ENCODE measurements at regions not wholly inside any gene's neighbourhood (a gene's known extent, or its start where the extent isn't known, plus 50 kb on each side); places are given as distances from the start of the nearest gene placed in this dataset.
A peak's percentile ranks its signal among the peaks of the same experiment; 100 is the strongest.

DNA sequence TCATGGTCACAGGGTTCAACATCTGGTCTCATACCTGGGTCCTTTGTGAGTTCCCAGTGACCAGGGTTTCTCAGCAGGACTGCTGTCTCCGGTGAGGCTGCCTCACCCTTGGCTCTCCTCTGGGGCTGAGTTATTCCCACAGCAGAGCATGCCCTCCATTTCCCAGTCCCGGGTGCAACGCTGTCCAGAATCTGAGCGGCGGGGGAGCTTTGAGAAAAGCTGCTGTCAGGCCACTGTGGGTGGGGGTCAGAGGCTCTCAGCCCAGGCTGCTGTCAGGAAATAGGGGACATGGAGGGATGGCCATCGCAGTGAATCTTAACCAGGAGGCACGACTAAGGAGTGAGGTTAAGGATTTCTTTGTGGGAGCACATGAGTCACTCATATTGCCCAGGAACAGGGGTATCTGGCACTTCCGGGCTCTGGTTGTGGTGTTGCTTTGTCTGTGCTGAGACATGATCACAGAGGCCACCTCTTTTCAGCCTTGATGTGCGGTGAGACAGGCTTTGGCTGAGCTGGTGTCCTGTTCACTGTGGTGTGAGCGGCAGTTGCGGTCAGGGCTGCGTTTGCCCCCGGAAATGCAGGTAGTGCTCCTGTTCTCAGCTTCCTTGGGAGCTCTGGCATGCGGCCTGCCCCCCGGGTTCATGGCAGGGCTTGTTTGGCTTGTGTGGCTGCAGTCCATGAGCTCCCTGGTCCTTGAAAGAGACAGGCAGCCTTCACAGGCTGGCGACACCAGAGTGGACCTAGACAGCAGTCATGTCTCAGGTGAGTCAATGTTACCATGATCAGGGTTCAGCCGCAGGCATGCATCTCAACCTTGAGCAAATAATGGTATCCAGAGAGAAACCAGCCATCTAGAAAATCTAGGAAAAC is 310.7 kb upstream of the MYT1L start:
- intact Hi-C loops (cut with DNase I) = no loop called here
- Histone ChIP-seq H3K9me3 (no peaks in the 10 kb centered on the region), H3K27me3 (peaks cover 4% of the 10 kb centered on the region), H3K27ac (no peak overlapping the region), H3K36me3 (no peaks in the 10 kb centered on the region), H3K4me3 (no peak overlapping the region), H3K4me1 (no peaks in the 10 kb centered on the region)
- ATAC-seq (no peak), DNase-seq (no peak)
- TF ChIP-seq, protein P1, sequence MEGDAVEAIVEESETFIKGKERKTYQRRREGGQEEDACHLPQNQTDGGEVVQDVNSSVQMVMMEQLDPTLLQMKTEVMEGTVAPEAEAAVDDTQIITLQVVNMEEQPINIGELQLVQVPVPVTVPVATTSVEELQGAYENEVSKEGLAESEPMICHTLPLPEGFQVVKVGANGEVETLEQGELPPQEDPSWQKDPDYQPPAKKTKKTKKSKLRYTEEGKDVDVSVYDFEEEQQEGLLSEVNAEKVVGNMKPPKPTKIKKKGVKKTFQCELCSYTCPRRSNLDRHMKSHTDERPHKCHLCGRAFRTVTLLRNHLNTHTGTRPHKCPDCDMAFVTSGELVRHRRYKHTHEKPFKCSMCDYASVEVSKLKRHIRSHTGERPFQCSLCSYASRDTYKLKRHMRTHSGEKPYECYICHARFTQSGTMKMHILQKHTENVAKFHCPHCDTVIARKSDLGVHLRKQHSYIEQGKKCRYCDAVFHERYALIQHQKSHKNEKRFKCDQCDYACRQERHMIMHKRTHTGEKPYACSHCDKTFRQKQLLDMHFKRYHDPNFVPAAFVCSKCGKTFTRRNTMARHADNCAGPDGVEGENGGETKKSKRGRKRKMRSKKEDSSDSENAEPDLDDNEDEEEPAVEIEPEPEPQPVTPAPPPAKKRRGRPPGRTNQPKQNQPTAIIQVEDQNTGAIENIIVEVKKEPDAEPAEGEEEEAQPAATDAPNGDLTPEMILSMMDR (IDR thresholded peaks at IDR 0.05) = no peak

DNA sequence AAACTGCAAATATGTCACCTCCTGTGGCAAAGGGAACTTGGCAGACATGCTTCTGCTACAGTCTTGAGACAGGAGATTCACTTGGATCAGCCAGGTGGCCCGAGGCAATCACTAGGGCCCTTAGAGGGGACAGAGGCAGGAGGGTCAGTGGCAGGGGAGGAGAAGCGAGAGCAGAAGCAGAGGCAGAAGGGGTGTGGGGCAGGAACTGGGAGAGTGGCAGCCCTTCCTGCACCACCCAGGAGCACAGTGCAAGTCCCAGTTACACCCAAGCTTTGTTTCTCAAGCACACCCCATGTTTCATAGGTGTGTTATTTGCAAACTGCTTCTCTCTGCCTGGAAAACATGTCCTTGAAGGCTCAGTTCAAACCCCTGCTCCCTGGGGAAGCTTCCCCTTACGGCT is 309.7 kb upstream of the MYT1L start:
- Histone ChIP-seq H3K4me1 (no peaks in the 10 kb centered on the region), H3K27ac (no peak overlapping the region), H3K36me3 (no peaks in the 10 kb centered on the region), H3K9me3 (no peaks in the 10 kb centered on the region), H3K27me3 (no peaks in the 10 kb centered on the region), H3K4me3 (no peak overlapping the region)
- DNase-seq (no peak), ATAC-seq (no peak)
- TF ChIP-seq, protein P1 (IDR thresholded peaks at IDR 0.05) = no peak
- intact Hi-C loops (cut with DNase I) = no loop called here

DNA sequence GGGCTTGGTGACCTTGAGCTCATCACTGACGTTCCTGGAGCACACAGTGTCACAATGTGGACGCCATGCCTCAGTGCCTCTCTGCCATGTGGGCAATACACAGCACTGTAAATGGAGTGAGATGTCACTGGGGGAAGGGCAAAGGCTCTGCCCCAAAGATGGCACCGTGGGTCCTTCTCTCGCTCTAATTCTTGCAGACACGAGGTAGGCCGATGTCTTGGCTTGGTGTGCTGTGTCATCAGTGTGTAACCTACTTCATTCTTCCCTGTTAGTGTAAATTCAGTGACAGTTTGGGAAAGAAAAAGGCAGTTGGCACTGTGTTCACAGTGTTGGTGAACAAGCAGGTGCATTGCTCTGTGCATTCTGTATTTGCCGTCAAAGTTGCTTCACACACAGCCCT is 309.3 kb upstream of the MYT1L start:
- Histone ChIP-seq H3K27me3 (no peaks in the 10 kb centered on the region), H3K27ac (no peak overlapping the region), H3K4me1 (no peaks in the 10 kb centered on the region), H3K36me3 (no peaks in the 10 kb centered on the region), H3K4me3 (no peak overlapping the region), H3K9me3 (no peaks in the 10 kb centered on the region)
- DNase-seq = no peak
- ATAC-seq = no peak
- intact Hi-C loops (cut with DNase I) = no loop called here
- TF ChIP-seq, protein P1 (IDR thresholded peaks at IDR 0.05) = no peak

DNA sequence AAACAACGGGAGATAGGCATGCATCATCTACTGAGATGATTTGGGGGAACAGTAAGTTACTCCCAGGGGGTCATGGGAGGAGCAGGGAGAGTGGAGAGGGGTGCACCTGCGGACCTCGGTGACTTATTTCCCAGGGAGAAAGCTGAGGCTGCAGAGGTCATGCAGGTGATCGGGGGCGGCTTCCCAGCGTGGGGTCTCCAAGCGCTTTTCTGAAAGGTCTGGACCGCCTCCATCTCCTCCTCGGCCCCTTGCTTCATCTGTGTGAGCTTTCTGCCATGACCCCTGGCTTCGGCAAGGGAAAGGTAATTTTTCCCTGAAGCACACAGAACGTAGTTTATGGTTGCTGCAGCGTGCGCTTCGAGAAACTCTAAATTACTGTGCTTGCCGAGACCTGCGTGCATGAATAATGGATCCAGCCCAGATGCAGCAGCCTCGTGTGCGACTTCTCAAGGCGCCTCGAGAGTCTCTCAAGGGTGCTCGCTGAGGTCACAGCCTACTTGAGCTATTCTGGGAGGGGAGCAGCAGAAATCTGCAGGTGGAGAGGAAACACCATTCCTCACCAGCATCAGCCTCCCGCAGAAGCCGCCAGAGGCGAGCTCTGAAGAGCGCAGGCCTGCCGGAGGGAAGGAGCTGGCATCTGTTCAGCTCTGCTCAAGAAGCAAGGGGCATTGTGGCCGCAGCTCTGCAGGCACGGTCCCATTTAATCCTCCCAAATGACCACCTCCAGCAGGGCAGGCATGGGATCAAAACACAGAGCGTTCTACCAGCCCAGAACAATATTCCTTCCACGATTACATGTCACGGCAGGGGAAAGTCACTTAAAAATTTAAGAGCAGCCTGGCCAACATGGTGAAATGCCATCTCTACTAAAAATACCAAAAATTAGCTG is 308.4 kb upstream of the MYT1L start:
- H3K27ac ChIP-seq = no peak overlapping the region
- H3K4me3 ChIP-seq = no peak overlapping the region
- TF ChIP-seq, protein P1 (IDR thresholded peaks at IDR 0.05) = no peak
- no peaks in the 10 kb centered on the region for H3K9me3 ChIP-seq
- H3K27me3 ChIP-seq = no peaks in the 10 kb centered on the region
- intact Hi-C loops (cut with DNase I) = no loop called here
- ATAC-seq (peak; percentile 78), DNase-seq (peak; percentile 86)
- no peaks in the 10 kb centered on the region for H3K36me3 ChIP-seq
- no peaks in the 10 kb centered on the region for H3K4me1 ChIP-seq

DNA sequence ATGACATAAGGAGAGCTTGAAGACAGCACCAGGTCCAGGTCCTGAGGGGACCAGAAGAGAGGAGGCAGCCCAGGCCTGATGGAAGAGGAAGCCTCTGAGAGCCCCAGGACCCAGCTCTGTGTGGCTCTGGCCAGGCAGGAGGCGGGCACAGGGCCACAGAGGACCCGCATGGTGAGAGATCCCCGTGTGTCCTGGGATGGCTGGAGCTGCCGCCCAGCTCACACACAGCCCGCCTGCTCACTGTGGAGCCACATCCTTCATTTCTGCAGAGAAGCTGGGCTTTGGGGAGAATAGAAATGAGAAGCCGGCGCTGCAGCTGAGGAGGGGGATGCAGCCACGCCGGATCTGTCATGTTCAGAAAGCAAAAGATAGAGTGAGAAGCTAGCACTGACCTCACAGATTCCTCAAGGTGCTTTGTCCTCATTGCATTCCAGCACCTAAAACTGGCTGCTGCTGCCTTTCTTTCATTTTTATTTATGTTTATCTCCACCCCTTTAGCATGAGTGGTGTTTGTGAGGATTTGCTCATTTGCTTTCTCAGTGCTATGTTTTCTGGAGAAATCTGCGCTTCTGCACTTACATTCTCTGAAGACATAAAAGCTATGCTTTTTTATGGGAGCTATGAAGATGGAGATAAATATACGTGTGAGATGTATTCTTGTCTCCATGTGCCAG is 307.6 kb upstream of the MYT1L start:
- intact Hi-C loops (cut with DNase I) = no loop called here
- Histone ChIP-seq H3K4me3 (no peak overlapping the region), H3K27ac (no peak overlapping the region), H3K9me3 (no peaks in the 10 kb centered on the region), H3K36me3 (no peaks in the 10 kb centered on the region), H3K27me3 (no peaks in the 10 kb centered on the region), H3K4me1 (no peaks in the 10 kb centered on the region)
- ATAC-seq (no peak), DNase-seq (no peak)
- TF ChIP-seq, protein P1 (IDR thresholded peaks at IDR 0.05) = no peak

All from upper lobe of right lung (tissue), 1 donor.